ENCODE measurements at regions not wholly inside any gene's neighbourhood (a gene's known extent, or its start where the extent isn't known, plus 50 kb on each side); places are given as distances from the start of the nearest gene placed in this dataset.

DNA sequence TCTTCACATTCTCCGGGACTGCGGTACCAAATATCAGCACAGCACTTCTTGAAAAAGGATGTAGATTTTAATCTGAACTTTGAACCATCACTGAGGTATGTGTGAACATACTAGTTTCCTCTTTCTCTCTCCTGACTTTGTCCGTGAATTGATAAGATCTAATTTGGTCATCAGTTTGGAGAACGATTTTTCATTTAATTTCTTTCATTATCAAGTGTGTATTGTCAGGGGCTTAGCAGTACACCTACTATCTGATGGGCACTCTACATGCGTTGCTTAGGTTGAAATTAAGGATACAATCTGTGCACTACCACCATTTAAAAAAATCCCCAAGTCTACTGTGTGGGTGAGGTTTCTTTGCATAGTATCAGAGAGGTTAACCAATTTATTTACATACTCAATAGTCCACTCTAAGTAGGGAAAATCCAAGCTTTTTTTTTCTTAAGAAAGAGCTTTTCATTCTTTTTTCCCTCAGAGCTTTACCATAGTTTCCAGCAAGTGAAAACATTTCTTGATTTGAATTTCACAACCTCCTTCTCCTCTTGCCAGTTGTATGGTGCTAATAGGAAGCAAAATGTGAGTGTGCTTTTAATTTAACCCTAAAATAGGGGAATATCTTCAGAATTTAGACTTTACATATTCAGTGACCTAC lies 105.4 kb upstream of the ESR1 start:
- DNase-seq = no peak

DNA sequence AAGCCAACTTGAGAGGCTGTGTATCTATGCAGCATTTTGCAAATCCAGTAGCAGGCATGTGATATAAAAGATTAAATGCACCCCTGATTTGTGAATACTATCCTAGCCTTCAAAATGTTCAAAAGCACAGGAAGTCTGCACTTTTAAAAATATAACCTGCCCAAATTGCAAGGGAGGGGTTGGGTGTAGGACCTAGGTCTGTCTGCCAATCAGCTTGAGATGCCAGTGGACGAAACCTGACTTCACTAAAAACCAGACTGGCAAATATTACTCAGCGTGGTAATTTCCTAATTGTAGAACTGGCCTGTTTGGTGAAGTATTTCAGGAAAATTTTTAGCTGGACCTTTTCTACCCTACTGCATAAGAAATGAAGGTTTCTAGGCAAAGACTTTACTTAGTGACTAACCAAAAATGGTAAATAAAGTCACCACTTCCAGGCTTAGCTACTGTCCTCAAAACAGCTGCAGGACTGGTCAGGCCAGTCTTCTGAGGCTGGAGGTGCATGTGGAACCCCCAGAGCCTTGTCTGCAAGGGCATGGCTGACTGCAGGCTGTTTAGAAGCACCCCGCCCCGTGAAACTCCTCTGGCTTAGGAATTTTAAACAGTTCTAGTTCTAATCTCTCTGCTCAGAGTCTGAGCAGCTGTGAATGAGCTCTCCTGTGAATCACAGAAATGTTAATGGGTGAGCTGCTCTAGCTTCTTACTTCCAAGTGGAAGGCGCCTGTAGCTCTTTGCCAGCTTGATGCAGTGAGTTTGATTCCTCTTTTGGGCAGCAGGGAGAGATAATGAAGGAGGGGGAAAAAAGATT lies 104.4 kb upstream of the ESR1 start:
- DNase-seq = no peak

DNA sequence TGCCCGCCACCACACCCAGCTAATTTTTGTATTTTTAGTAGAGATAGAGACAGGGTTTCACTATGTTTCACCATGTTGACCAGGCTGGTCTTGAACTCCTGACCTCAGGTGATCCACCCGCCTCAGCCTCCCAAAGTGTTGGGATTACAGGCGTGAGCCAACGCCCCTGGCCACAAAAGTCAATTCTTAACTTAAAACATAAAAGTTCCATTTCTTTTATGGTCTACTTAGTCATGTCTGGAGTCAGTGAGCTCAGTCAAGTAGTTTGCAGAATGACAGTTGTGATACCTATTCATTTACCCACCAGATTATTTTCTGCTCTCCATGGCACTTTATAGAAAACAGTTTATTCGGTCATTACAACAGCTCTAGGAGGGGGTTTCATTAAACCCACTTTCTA lies 103.1 kb upstream of the ESR1 start:
- DNase-seq = no peak

DNA sequence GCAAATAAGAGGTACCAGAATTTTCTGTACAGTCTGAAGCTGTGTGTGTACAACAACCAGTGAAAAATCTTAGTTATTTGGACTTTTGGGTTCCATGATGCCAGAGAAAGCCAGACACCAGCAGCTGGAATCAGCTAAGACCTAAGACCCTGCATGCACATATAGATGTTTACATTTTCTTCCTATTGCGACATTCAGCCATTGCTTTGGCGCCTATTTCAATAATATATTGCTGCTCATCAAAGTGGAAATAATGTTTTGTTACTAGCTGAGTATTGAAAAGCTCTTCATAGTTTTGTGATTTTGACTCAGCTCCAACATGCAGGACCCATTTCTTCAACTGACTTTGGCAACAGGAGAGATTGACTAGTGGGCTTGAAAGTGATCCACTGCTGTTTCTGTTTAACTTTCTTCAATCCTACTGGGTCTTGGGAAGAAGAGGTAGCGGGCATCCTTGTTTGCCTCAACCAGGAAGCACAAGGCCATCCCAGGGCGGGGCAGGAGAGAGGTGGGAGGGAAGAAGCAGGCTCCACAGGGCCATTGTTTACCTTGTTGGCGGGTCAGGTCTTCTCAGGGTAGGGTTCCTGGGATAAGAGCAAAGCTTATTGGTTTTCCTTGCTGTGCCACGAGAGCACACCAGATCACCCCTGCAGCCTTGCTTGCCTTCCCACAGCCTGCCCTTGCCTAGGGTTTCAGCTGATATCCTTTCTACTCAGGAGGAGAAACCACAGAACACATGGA lies 101.3 kb upstream of the ESR1 start:
- no peak for DNase-seq

DNA sequence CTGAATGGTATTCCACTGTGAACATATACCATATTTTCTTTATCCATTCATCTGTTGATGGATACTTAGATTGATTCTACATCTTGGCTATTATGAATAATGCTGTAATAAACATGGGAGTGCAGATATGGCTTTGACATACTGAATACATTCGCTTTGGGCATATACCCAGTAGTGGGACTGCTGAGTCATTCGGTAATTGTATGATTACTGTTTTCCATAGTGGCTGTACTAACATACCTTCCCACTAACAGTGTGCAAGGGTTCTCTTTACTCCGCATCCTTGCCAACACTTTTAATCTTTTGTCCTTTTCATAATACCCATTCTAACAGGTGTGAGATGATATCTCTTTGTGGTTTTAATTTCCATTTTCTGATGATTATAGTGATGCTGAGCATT lies 98.2 kb upstream of the ESR1 start:
- no peak for DNase-seq

DNA sequence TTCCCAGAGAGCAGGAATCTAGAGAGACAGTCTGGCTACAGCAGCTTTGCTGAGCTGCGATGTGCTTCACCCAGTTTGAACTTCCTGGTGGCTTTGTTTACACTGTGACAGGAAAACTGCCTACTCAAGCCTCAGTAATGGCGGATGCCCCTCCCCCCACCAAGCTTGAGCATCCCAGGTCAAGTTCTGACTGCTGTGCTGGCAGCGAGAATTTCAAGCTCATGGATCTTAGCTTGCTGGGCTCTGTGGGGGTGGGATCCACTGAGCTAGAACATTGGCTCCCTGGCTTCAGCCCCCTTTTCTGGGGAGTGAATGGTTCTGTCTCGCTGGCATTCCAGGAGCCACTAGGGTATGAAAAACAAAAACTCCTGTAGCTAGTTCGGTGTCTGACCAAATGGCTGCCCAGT lies 91.0 kb upstream of the ESR1 start:
- peak; percentile 23 to 67 (median 35) for DNase-seq

DNA sequence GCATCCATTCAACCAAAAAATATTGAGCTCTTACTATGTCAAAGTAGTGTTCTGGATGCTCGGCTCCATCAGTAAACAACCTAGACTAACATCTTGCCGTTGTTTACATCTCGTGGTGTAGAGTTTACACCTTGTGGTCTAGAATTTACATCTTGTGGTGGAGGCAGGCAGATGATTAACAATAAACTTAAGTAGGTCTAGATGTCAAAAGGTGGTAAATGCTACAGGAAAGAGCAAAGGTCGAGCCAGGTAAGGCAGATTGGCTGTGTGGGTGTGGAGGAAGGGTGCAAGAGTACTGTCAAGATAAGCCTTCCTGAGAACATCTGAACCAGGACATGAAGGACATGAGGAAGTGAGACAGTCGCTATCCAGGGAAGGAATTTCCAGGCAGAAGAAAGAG lies 88.4 kb upstream of the ESR1 start:
- no peak for DNase-seq

DNA sequence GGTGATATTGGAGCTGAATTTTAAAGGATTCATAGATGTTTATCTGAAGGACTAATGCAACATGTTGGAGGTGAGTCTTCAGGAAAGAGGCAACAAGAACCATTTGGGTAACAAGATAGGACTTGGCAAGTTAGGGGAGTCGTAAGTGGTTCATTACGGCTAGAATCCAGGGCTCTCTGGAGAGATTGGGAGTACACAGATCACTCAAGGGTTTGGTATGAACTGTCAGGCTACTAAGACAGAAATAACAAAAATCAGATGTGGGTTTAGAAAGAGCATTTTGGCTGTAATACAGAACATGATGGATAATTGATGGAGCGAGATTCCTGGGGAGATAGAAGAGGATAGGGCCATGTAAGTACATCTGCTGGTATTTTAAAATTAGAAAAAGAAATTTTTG lies 86.3 kb upstream of the ESR1 start:
- no peak for DNase-seq

DNA sequence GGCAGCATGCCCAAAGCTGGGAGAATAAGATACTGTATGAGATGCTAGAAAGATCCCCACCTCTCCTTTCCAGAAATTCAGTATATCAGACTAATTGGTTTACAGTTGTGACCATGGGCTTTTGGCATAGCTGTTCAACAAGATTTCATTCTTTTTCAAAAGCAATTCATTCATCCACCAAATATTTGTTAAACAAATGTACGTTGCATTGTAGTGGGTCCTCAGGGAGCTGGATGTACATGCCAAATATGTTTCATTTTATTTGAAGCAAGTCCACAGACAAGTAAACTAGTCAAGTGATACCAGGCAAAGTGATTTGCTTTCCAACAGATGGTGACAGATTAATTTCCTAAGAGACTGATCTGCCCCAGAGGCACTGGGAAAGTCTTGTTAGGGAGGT lies 85.8 kb upstream of the ESR1 start:
- no peak for DNase-seq

DNA sequence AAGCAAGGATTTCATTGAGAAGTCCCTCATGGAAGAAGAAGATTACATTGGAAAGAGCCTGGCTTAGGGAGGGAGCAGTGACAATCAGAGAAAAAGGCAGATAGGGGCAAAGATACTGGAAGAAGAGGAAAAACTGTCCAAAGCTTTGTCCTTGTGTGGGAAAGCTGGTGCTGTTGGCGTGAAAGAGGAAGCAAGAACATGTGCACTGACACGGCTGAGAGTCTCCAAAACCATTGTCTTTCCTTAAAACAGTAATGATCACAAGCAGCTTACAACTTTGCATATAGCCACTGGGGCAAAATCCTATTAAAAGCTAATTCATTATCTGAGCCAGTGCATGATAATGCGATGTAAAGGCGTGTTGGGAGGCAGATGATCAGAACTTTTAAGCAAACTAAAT lies 85.1 kb upstream of the ESR1 start:
- DNase-seq = no peak

DNA sequence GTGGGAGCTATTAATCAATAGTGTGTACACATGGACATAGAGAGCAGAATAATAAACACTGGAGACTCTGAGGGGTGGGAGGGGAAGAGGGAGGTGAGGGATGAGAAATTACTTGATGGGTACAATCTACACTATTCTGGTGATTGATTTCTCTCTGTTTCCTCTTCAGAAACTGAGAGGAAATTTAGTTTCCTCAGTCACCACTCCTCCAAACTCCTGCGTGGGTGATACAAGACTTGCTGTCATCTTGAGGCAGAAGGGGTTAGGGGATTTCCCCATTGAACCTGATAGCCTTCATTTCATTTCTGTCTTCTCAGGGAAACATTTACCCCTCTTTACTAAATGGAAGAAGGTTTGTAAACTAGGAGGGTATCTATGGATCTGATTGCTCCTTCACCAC lies 84.3 kb upstream of the ESR1 start:
- peak in 1 of 3 experiments; percentile 55 for DNase-seq

DNA sequence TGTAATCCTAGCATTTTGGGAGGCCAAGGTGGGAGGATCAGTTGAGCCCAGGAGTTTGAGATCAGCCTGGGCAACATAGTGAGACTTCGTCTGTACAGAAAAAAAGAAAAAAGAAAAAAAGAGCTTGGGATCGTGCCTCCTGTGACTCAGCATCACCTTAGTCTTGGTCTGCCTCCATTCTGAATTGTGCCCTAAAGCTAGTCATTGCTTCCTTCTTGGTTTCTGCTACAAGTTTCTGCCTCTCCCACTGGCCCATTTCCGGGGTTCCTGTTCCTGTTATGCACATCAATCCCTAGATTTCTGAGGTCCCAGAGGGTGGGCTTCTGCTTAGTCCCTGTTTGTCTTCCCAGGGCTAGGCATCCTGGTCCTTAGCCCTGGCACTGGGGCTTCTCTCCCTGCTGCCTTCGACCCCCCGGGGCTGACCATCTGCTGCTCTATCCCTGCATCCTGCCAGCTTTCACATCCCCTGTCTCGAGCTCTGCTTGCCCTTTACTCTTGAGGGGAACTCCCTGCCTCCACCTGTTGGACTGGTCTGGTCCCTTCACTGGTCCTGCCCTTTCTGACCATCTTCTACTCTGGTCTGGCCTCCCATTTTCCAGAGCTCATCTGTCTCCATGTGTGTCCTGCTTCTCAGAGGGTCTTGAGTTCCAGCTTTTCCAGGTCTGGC lies 77.5 kb upstream of the ESR1 start:
- DNase-seq = no peak

DNA sequence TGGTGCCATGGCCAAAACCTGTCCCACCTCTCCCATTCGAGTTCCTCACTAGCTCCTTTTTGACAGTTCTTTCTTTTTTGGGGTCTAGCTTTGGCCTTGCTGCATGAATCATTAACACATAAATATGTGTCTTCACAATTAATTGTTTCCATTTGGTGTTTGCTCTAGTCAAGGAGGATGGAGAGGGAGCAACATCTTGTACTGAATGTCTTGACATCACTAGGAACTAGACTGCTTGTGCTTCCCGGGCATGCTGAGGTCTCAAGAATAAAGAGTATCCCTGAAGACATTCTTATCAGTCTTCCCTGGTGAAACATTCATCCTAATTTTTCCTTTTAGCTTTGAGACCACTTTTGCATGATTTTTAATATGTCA lies 77.0 kb upstream of the ESR1 start:
- no peak for DNase-seq

DNA sequence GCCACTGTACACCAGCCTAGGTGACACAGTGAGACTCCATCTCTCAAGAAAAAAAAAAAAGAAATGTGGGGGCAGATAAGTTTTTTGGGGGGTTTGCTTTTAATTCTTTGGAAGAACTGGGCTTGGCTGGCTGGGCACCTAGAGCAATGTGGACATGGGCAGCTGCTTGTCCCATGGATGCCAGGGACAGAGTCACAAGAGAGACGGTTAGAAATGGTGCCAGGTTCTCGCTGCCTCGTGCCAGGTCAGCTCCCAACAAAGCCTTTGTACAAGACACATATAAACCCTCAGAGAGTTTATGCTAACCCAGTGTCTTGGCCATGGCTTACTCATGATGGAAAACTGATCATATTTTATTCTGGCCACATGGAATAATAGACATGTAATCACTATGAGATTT lies 76.2 kb upstream of the ESR1 start:
- no peak for DNase-seq

DNA sequence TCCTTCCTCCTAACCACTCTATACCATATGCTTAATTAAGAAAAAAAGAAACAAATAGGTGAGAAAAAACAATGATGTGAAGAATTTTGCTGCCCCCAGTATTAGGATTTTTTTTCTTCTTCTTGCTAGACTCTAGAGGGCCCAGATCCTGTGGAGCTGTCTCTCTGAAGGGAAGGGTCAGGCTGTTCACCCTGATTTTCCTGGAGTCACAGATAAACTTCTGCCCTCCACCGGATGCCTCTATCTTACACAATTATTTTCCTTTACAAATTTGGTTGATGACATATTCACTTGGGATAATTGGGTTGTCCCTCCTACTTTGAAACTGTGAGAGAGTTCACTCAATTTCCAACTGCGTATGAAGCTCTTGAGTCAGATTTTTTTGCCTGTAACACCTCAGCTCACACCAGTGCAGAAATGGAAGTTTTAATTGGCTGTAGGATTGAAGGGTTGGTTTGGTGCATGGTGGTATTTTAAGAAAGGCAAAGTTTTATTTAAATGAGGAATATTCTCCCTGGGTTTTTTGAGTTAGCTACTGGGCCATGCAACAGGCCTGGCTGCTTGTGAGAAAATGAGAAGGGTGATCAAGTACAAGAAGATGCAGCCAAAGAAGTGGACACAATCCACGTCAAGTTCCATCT lies 73.7 kb upstream of the ESR1 start:
- no peak for DNase-seq

DNA sequence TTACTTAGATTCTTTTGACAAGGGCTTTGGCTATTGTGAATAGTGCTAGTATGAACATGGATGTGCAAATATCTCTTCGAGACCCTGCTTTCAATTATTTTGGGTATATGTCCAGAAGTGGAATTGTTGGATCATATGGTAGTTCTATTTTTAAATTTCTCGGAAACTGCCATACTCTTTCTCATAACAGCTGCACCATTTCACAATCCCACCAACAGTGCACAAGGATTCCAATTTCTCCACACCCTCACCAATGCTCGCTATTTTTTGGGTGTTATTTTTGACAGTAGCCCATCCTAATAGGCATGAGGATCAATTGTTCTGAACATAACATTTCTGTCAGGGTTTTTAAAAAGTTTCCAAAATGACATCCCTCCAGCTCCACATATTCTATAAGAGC lies 69.2 kb upstream of the ESR1 start:
- no peak for DNase-seq

DNA sequence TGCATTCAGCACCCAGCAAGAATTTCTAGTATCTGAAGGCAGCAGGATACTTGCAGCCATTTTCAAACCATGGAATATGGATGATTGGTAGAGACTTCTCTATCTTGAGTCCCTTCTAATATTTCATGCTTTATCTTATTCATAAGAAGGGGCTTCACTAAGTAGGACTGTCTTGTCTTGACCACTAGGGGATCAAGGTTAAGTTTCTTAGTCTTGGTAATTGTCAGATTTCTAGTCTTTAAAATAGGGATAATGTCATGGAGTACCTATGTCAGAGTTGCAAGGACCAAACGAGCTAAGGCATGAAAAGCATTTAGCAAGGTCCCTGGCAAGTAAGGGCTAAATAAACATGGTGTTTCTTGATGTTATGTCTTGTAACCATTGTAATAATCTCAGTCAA lies 68.5 kb upstream of the ESR1 start:
- no peak for DNase-seq

DNA sequence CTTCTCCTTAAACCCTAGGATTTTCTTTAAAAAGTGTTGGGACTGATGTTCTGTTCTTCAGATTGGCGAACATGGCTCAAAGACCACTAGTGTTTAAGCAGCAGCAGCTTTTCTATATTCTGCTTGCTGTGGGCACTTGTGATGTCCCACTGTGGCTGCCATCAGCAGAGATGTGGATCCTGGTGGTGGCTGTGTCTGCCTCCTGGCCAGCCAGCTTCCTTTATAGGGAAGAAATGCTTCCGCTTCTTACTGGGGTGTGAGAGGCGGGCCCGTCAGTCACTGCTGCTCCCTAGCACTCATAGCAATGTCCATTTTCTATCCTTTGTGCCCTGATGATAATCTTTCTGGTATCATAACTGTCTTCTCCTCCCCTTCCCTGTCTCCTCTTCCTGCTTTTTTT lies 66.7 kb upstream of the ESR1 start:
- DNase-seq = no peak

DNA sequence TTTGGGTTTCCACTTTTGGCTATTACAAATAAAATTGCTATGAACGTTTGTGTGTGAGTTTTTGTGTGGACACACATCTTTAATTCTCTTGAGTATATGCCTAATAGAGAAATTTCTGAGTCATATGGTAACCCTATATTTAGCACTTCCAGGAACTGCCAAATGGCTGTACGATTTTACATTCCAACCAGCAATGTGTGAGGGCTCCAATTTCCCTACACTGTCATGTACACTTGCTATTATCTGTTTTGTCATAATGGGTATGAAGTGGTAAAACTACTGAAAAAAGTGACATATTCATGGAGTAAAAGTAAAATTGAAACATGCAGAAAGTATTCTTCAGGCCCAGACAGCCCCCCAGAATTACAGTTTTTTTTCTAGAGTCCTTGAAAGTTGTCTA lies 59.6 kb upstream of the ESR1 start:
- no peak for DNase-seq

DNA sequence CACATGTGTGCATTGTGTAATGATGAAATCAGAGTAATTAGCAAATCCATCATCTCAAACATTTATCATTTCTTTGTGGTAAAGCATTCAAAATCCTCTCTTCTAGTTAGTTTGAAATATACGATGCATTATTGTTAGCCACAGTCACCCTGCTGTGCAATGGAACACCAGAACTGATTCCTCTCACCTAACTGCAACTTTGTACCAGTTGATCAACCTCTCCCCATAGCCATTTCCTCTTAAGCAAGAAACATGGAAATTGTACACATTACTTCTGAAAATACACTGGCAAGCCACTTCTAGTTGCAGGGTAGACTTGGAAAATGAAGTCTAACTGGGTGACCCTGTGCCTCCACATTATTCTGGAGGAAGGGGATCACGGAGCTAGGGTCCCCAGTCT lies 58.1 kb upstream of the ESR1 start:
- DNase-seq = no peak

DNA sequence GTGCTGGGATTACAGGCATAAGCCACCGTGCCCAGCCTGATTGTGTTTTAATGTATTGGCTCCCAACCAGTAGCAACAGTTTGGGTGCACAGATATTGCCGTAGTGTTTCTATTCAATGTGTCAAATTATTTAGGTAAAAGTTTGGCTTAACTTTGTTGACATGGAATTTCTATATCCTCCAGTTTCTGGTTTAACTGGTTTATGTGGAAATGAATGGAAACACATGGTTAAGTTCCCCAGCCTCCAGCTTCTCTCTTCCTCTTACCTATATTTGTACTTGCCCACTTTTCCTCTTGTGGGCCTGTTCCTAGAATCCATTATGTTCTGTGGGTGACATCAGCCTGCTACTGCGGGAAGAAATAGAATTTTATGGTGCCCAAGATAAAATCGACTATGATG lies 53.9 kb upstream of the ESR1 start:
- DNase-seq = no peak

DNA sequence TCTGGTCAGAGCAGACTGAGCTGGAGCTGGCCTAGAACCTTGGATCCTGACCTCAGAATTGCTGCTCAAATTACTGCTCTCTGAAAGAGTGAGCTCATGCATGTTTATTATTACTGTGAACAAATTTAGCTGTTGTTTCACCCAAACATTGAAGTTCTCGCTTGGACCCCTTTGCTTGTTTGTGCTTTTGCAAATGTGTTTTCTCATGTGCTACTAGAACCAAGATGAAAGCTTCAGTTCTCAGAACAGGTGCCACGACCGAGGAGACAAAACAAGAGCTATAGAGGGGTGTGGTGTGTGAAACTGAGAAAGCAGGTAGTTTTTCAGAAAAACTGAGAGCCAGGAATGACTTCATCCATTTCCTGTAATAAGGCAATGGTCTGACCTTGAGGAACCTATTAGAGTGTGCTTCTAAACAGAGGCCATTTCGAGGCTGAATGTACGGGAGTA lies 50.0 kb upstream of the ESR1 start:
- no peak for DNase-seq
